ENCODE measurements at regions not wholly inside any gene's neighbourhood (a gene's known extent, or its start where the extent isn't known, plus 50 kb on each side); places are given as distances from the start of the nearest gene placed in this dataset.

GRCh38 chr2:120566331-120567035, 169.2 kb upstream of the GLI2 start:
- DNase-seq (ENCODE audit: low read depth), result no peak
- TF ChIP-seq, protein P1, sequence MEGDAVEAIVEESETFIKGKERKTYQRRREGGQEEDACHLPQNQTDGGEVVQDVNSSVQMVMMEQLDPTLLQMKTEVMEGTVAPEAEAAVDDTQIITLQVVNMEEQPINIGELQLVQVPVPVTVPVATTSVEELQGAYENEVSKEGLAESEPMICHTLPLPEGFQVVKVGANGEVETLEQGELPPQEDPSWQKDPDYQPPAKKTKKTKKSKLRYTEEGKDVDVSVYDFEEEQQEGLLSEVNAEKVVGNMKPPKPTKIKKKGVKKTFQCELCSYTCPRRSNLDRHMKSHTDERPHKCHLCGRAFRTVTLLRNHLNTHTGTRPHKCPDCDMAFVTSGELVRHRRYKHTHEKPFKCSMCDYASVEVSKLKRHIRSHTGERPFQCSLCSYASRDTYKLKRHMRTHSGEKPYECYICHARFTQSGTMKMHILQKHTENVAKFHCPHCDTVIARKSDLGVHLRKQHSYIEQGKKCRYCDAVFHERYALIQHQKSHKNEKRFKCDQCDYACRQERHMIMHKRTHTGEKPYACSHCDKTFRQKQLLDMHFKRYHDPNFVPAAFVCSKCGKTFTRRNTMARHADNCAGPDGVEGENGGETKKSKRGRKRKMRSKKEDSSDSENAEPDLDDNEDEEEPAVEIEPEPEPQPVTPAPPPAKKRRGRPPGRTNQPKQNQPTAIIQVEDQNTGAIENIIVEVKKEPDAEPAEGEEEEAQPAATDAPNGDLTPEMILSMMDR (conservative IDR thresholded peaks at IDR 0.05; ENCODE audit: low read depth, low read length), result no peak
- no peak overlapping the region for H3K4me3 ChIP-seq (ENCODE audit: low read length)

- H3K4me3 ChIP-seq (ENCODE audit: low read length), result no peak overlapping the region
- DNase-seq (ENCODE audit: low read depth), result no peak
- TF ChIP-seq, protein P1 (conservative IDR thresholded peaks at IDR 0.05; ENCODE audit: low read depth, low read length), result no peak
These were observed 168.5 kb upstream of the GLI2 start for GRCh38 chr2:120567128-120567527.

GRCh38 chr2:120568089-120568974, 167.3 kb upstream of the GLI2 start:
- TF ChIP-seq, protein P1 (conservative IDR thresholded peaks at IDR 0.05; ENCODE audit: low read depth, low read length), result no peak
- no peak for DNase-seq (ENCODE audit: low read depth)
- H3K4me3 ChIP-seq (ENCODE audit: low read length), result no peak overlapping the region

- no peak for DNase-seq (ENCODE audit: low read depth)
- TF ChIP-seq, protein P1 (conservative IDR thresholded peaks at IDR 0.05; ENCODE audit: low read depth, low read length), result no peak
- H3K4me3 ChIP-seq (ENCODE audit: low read length), result no peak overlapping the region
These were observed 166.7 kb upstream of the GLI2 start for GRCh38 chr2:120568975-120569268.

GRCh38 chr2:120570001-120570400, 165.7 kb upstream of the GLI2 start:
- TF ChIP-seq, protein P1 (conservative IDR thresholded peaks at IDR 0.05; ENCODE audit: low read depth, low read length), result no peak
- DNase-seq (ENCODE audit: low read depth), result no peak
- no peak overlapping the region for H3K4me3 ChIP-seq (ENCODE audit: low read length)

DNA sequence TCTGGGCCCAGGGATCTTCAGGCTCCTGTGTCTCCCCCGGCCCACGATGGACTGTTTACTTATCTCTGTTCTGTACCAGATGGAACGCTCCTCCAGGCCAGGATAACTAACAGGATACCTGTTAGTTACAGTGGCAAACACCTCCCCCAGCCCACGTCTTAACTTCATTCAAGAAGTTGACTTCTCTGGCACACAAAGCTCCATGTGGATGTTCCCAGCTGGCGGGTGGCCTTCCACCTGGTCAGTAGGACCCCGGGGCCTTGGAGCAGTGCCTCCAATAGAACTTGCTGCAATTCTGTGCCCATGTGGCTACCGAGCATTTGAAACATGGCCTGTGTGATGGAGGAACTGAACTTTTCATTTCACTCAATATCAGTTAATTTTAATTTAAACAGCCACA, 165.1 kb upstream of the GLI2 start:
- H3K4me3 ChIP-seq (ENCODE audit: low read length), result no peak overlapping the region
- DNase-seq (ENCODE audit: low read depth), result no peak
- TF ChIP-seq, protein P1 (conservative IDR thresholded peaks at IDR 0.05; ENCODE audit: low read depth, low read length), result no peak
